ENCODE measurements at regions not wholly inside any gene's neighbourhood (a gene's known extent, or its start where the extent isn't known, plus 50 kb on each side); places are given as distances from the start of the nearest gene placed in this dataset.

DNA sequence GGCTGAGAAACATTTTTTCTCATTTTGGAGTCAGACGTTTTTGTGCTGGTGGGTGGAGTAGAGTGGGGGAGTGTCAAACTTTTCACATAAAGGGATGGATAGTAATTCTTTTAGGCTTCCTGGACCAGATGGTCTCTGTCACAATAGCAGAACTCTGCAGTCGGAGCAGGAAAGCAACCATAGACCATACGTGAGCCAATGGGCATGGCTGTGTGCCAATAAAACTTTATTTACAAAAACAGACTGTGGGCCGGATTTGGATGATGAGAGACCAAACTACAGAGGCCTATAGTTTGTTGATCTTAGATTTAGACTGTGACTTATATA, 70.8 kb upstream of the SLC22A23 start:
- intact Hi-C loops (cut with micrococcal nuclease) = no loop called here

DNA sequence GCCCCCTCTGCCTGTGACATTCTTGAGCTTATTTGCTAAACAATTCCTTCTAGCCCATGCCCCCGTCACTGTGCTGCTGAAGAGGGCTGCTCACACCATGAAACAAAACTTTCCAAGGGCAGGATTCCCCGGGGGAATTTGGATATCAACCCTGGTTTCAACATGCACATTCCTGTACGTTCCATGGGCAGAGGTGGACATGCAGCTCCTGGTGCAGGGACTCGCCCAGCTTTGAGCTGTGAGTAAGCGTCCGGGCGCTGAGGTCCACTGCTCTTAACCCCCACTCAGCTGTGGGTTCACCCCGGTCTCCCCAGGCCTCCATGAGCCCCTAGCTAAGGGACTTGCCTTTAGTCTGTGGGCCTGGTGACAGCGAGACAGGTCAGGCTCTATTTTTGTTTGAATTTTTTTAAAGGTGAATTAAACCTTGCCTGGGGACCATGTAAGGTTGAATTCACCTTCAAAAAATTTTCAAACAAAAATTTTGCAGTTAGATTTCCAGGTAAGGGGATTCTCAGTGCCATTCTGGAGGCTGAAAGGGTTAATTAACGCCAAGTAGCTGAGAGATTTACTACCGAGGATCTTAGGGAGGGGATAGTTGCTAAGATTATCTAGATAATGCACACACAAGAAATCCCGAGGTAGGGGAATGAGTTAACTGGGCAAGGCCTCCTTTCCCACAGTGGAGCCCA, 70.3 kb upstream of the SLC22A23 start:
- intact Hi-C loops (cut with micrococcal nuclease) = no loop called here

DNA sequence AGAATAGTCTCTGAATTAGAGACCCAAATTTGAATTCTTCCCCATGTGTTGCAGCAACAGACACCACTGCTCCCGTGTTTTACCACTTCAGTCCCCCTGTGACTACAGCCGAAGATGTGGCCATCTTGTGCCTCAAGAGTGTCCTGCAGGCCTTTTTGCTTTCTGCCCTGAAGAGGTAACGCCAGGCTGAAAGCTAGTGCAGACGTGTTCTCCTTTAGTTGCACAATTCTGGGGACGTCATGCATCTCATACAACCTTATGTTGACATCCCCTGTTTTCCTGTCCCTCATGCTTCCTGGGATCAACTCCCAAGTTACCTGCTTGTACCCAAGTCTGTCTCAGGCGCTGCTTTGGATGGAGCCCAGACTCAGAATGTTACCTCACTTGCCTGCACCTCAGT, 69.1 kb upstream of the SLC22A23 start:
- intact Hi-C loops (cut with micrococcal nuclease) = no loop called here

DNA sequence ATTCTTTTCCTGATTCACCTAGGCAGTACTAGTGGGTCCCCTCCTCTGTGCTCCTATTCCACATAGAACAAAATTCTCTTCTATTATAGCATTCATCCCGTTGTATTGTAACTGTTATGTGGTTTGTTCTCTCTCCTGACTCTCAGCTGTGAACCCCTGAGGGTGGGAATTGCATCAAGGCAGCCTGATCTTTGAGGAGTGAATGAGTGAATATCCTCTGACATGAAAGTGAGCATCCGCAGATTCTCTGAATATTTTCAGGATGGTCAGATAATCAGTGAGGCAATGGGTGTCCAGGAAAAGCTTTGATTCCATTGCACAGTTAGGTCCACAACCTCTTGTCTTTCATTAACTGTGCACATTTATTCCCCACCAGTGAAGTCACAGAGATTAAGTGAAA, 67.6 kb upstream of the SLC22A23 start:
- intact Hi-C loops (cut with micrococcal nuclease) = no loop called here

DNA sequence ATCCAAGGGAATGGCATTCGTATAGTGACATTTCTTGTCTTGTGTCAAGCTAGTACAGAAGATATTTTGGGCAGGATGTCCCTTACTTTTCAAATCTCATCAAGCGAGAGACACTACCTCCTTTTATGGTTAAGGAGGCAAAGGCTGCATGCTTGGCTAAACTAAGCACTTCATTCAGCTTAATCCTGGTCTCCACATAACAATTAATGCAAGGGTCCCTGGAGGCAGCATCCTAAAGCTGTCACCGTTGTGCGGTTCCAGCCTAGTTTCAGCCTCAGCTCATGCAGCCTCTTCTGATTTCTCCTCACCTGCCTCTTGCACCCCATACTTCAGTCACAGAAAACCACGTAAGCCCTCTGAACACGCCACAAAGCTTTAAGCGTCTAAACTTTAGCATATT, 67.1 kb upstream of the SLC22A23 start:
- intact Hi-C loops (cut with micrococcal nuclease) = no loop called here

DNA sequence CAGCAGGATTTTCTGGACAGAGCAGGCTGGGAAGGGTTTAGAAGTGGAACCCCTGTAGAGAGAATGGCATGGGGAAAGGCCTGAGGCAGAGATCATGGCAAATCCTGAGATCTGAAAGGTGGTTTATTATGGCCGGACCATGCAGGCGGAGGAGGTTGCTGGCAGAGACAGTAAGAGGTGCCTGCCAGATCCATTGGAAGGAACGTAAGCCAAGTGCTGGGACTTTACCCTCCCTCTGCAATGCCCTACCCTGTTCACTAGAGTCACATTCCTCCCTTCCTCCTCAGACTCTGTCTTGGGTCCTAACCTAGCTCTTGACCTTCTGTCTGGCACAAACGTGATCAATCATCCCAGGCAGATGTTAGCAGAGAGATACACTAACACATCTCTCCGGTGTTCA, 66.4 kb upstream of the SLC22A23 start:
- intact Hi-C loops (cut with micrococcal nuclease) = no loop called here

DNA sequence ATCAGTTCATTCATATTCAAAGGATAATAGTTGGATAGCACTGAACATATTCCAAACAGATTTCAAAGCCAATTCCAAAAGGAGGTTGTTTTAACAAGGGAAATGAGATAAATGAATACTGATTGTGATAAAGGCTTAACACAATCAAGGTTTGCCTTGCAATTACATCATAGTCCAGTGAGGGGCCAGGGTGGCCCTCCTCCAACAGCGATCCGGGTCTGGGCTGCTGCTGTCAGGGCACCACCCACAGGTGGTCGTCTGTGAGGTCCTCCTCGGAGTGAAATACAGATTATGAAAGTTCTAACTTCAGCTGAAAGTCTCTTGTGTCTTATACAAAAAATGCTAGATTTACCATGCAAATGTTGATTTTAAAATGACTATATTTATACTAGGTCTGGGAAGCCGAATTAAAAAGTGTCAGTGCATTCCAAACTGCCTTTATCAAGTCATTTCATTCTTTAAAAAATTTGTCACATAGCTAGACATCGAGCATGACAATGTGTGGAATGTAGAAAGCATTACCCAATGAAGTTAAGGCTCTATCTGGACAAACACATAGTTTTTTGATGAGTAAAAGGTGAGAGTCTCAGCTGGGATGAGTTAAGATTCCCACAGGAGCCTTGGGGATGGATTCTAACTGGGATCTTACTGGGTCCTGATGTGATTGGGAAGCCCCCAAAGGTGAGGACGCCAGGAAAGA, 65.9 kb upstream of the SLC22A23 start:
- intact Hi-C loops (cut with micrococcal nuclease) = no loop called here

DNA sequence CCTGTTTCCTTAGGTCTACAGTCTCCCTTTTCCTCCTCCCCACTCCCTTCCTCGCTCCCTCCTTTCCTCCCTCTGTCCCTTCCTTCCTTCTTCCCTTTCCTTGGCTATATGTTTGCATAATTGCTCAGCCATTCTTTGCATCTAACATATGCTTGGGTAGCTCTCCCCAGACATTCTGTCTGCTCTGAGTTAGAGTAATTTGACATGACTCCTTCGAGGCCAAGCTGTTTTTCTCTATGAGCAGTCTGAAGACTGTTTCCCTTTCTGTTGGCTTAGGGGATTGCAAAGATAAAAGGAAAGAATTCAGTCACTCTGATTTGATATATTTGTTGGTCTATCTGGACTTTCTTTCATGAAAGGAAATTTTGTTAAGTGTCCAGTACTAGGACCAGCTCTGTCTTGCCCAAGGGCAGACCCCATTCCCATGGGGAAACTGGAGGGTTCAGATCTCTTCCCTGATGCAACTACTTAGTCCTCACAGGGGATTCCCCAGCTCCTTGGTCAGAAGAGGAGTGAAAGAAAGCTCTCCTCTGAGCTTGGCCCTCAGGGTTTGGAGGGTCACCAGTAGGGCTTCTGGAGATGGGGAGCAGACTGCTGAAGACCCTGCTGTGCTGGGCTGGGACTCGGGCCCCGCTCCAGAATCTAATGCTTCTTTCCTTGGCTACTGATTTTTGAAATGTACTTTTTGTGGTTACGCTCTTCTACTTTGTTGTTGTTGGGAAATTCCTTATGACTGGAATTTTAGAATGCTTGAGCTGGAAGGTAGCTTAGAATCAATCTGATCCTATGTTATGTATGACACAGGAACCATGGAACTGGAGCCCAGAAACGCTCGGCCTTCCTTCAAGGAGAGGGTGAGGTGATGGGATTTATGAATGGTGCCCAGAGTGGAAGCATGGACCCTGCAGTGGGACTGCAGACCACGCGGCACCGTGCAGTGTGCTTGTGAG, 63.7 kb upstream of the SLC22A23 start:
- intact Hi-C loops (cut with micrococcal nuclease) = no loop called here

DNA sequence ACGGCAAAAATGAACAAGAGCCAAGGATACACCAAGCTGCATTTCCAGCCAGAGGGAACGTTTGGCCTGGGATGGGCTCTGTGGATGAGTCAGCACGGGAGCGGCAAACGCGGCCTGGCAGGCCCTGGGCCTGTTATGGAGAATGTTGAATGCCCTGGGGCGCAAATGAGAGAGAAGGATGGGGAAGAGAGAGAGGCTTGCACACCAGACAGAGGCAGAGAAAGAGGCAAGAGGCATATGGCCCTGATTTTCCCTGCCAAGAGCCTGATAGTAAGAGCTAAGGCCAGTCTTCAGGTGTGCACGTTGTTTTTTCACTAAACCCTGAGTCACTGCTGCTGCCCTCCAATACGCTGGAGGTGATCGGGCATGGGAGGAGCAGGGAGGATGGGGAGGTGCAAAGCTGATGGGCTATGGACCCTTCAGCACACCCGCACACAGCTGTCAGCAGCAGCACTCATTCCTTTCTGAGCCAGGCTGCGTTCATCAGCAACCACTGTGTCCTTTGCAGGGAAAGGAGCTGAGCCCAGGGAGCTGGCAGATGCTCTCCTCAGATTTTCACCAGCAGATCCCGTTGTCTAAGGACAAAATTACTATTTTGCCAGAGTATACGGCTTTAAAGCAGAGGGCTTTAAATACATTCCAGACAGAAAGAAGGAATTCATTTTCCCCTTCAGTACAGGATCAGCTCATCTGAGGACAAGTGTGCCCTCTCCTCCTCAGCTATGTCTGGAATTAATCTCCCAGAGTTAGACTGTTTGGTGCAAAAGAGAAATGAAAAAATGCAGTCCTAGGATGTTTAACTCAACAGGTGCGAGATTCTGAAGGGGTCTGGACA, 61.7 kb upstream of the SLC22A23 start:
- intact Hi-C loops (cut with micrococcal nuclease) = no loop called here

DNA sequence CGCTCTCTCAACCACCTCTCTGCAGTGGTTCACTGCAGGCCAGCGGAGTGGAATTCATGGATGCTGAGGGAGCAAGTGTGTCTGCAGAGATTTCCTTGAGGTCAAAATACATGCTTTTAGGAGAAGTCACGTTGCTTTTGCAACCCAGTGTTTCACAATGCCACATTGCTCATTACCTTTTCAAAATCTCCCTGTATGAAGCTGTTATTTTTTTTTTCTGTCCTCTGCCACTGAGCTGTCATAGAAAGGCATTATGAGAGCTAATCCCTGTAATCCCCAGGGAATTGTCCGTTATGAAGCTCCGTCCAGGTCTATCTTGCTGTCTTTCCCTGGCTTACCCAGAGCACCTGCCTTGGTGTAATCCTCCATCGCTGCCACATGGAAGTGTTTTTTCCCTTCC, 60.5 kb upstream of the SLC22A23 start:
- intact Hi-C loops (cut with micrococcal nuclease) = no loop called here

DNA sequence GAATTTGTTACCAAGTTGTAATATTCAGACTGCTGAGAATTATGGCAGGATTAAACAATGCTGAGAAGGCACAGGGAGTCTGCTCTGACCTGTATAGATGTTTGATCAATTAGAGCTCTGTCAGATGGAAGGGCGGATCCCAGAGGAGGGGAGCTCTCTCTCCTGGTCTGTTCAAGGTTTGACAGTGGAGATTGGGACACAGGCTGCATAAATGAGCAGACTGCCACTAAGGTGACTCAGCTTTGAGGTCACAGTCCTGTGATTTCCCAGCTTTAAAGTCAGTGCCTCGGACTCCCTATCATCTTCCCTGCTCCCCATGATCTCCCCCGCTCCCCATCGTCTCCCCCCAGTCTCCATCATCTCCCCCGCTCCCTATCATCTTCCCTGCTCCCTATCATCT, 59.2 kb upstream of the SLC22A23 start:
- intact Hi-C loops (cut with micrococcal nuclease) = no loop called here

DNA sequence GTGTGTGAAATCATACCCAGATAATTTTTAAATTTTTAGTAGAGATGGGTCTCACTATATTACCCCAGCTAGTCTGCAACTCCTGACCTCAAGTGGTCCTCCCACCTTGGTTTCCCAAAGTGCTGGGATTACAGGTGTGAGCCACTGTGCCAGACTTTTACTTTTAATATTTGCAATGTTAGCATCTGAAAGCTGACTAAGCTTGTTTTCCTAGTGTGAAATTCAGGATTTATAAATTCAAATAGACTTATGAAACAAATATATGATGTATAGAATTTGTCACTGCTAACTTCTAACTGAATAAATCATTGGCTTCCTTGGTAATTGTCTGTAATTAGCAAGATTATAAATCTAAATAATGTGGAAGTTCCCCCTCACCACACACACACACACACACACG, 58.8 kb upstream of the SLC22A23 start:
- intact Hi-C loops (cut with micrococcal nuclease) = no loop called here

DNA sequence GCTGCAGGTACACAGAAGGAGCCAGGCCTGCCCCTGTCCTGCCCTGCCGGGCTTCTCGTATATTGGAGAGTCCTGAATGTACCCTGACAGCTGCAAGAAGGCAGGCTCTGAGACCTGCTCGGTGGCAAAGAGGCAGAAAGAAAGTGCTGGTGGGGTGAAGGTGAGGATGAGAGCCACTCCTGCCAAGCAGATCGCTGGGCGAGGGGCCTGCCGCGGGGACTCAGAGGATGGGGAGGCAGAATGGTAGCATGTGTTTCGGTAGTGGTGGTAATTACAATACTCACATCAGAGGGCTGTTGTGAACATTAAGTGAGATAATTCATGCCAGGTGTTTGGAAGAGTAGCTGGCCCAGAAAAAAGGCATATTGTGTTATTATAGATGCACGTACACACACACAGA, 56.6 kb upstream of the SLC22A23 start:
- intact Hi-C loops (cut with micrococcal nuclease) = loop anchor here (5.0 kb wide), 1 partner anchor 236 kb away; no protein-coding TSS in a partner anchor

DNA sequence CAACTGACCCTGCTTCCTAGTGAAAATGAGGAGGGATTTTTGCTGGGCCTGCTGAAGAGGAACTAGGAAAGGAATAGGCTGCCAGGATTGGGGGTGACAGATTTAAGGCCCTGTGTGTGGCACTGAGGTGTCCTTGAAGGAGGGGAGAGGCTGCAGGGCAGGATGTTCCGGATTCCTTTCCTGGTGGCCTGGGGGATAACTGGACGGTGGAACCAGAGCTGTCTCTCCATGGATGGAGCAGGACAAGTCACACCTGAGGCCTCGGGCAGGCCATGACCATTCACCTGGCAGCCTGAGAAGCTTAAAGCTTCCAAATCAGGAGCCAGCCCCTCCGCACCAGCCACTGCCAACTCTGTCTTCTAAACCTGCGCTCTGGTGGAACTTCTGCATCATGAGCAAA, 56.0 kb upstream of the SLC22A23 start:
- intact Hi-C loops (cut with micrococcal nuclease) = loop anchor here (5.0 kb wide), 1 partner anchor 236 kb away; no protein-coding TSS in a partner anchor

DNA sequence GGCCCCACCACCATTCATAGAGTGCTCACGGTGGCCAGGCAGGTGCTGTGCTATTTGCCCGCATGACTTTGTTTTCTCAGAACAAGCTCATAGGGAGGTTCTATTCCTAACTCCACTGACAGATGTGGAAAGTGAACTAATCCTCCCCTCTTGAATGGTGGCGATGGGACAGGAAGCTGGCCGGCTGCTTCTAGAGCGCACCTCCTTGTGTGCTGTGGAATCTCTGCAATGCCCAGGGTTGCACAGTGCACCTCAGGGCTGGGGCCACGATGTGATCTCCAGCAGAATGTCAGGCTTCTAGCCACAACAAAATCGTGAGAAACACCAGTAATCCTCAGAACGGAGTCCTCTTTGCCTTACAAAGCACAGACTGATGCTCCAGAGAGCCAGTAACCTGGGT, 53.8 kb upstream of the SLC22A23 start:
- intact Hi-C loops (cut with micrococcal nuclease) = loop anchor here (5.0 kb wide), 1 partner anchor 233 kb away; no protein-coding TSS in a partner anchor

DNA sequence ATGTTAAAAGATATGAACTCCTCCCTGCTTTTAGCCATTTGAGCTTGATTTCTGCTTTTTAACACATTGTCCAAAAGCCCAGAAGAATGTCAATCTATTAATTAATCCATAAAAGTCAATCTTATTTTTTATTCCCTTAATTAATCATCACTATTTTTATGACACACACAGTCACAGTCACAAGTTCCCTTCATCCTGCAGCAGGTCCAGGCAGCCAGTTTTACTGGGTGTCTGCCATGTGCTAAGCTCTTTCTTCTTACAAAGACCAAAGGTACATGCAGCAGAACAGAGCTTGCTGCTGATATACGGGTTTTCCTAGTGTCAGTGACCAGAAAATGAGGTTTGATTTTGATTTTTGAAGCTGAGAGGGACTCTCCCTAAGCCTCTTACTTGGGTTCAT, 53.3 kb upstream of the SLC22A23 start:
- intact Hi-C loops (cut with micrococcal nuclease) = loop anchor here (5.0 kb wide), 1 partner anchor 233 kb away; no protein-coding TSS in a partner anchor

DNA sequence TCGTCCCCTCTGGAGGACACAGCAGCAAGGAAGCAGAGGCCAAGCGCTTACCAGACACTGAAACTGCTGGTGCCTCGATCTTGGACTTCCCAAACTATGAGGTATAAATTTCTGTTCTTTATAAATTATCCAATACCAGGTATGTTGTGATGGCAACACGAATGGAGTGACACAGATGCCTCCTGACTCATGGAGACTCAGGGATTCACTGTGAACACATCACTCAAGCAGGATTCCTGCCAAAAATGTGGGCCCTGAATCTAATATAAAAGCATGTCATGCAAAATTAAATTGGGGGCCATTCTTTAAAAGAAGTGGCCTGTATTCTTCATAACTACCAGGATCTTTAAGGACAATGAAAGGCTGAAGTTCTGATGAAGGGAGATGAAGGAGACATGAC, 52.5 kb upstream of the SLC22A23 start:
- intact Hi-C loops (cut with micrococcal nuclease) = no loop called here

DNA sequence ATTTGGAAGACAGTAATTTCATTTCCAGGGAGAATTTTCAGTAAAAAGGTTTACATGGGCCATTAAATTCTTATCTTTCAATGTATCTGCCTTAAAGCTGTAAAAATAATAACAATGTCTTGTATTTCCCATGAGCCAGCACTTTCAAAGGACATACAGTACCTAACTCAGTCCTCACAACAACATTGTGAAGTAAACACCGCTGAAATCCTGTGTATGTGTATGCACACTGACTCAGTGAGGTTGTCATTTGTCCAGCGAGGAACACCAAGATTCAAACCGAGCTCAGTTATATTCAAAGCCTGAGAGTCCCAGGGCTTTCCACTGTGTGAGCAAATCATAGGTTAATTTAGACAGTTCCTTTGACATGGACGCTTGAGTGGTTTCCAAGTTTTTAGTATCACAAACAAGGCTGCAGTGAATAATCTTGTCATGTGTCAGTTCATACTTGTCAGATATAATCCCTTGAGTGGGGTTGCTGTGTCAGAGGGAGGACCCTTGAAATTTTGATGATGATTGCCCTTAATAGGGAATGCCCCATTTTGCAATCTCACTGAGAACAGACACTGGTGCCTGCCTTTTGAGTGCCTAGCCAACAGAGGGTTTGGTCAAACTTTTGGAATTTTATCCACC, 50.0 kb upstream of the SLC22A23 start:
- intact Hi-C loops (cut with micrococcal nuclease) = no loop called here
